HEK293 (cell line): ENCODE measurements at regions not wholly inside any gene's neighbourhood (a gene's known extent, or its start where the extent isn't known, plus 50 kb on each side); places are given as distances from the start of the nearest gene placed in this dataset.

Experiments used
- CTCF ChIA-PET: fragments of 350-600 bp; formaldehyde crosslinking; extraction: SDS; loops from one replicate; lab custom pipeline; 2021; ENCODE audit warnings: antibody characterized with exemption; lab: Yijun Ruan, JAX
- POLR2A ChIA-PET: fragments of 300-600 bp; formaldehyde crosslinking; extraction: SDS; loops from one replicate; lab custom pipeline; 2020; ENCODE audit warnings: antibody characterized with exemption, inconsistent platforms; lab: Yijun Ruan, JAX
- H3K27ac ChIP-seq: fragments of 200-500 bp; sonication (Bioruptor generic); 2 replicates; pipeline ENCODE4 v1.5.1; 2014; ENCODE audit warnings: low read depth, low read length, control low read depth, inconsistent platforms; ENCODE audit errors: extremely low read depth
- H3K36me3 ChIP-seq, 2 experiments: fragments of 200-500 bp in 1 of 2; sonication (Bioruptor generic) in 1 of 2; 1 replicate in 1 of 2; 2 replicates in 1 of 2; pipeline ENCODE4 v1.5.1; 2014 to 2017; ENCODE audit warnings: inconsistent platforms in 2 of 2, low read length in 2 of 2; ENCODE audit not compliant: control insufficient read depth in 2 of 2, insufficient read depth in 1 of 2
- H3K4me1 ChIP-seq: fragments of 200-500 bp; sonication (Bioruptor generic); 2 replicates; pipeline ENCODE4 v1.5.1; 2014; ENCODE audit warnings: mild to moderate bottlenecking, low read length, inconsistent platforms; ENCODE audit not compliant: control insufficient read depth, insufficient read depth
- H3K4me3 ChIP-seq: 2 replicates; pipeline ENCODE4 v1.5.1; 2011; ENCODE audit warnings: low read depth, mild to moderate bottlenecking, control low read depth, low read length, moderate library complexity
- H3K9me3 ChIP-seq: fragments of 200-500 bp; sonication (Bioruptor generic); 2 replicates; pipeline ENCODE4 v1.5.1; 2014; ENCODE audit warnings: low read depth, low read length, inconsistent platforms; ENCODE audit not compliant: control insufficient read depth, insufficient read depth
- GFI1B ChIP-seq: fragments of 450-650 bp; formaldehyde crosslinking; IDR thresholded peaks from 2 replicates; pipeline ENCODE4 v1.5.1; 2016; ENCODE audit warnings: missing biosample characterization, missing genetic modification characterization
- HOXD13 ChIP-seq: sonication (generic); formaldehyde crosslinking; IDR thresholded peaks from 2 replicates; pipeline ENCODE4 v1.8.0; 2022; ENCODE audit warnings: missing genetic modification reagents, borderline replicate concordance
- KLF7 ChIP-seq: fragments of 450-650 bp; formaldehyde crosslinking; IDR thresholded peaks from 2 replicates; pipeline ENCODE4 v1.5.1; 2016; ENCODE audit warnings: missing biosample characterization, missing genetic modification characterization, borderline replicate concordance
- KLF9 ChIP-seq: fragments of 450-650 bp; formaldehyde crosslinking; IDR thresholded peaks from 2 replicates; pipeline ENCODE4 v1.5.1; 2016; ENCODE audit warnings: missing biosample characterization, missing genetic modification characterization, low read depth
- MZF1 ChIP-seq: fragments of 450-650 bp; formaldehyde crosslinking; IDR thresholded peaks from 2 replicates; pipeline ENCODE4 v1.5.1; 2017; ENCODE audit warnings: missing biosample characterization, missing genetic modification characterization, borderline replicate concordance
- SP3 ChIP-seq: fragments of 450-650 bp; formaldehyde crosslinking; IDR thresholded peaks from 2 replicates; pipeline ENCODE4 v1.5.1; 2016; ENCODE audit warnings: missing biosample characterization, missing genetic modification characterization
- WT1 ChIP-seq: fragments of 450-650 bp; formaldehyde crosslinking; IDR thresholded peaks from 2 replicates; pipeline ENCODE4 v1.5.1; 2016; ENCODE audit warnings: missing biosample characterization, missing genetic modification characterization
- YY1 ChIP-seq: fragments of 450-650 bp; formaldehyde crosslinking; IDR thresholded peaks from 2 replicates; pipeline ENCODE4 v1.5.1; 2018; ENCODE audit warnings: missing biosample characterization, missing genetic modification characterization
- ZBTB17 ChIP-seq: fragments of 450-650 bp; formaldehyde crosslinking; IDR thresholded peaks from 2 replicates; pipeline ENCODE4 v1.5.1; 2016; ENCODE audit warnings: missing biosample characterization, missing genetic modification characterization
- ZBTB8A ChIP-seq: fragments of 450-650 bp; formaldehyde crosslinking; IDR thresholded peaks from 2 replicates; pipeline ENCODE4 v1.5.1; 2016; ENCODE audit warnings: missing biosample characterization, missing genetic modification characterization
- ZFP41 ChIP-seq: fragments of 450-650 bp; formaldehyde crosslinking; IDR thresholded peaks from 2 replicates; pipeline ENCODE4 v1.5.1; 2016; ENCODE audit warnings: missing biosample characterization, missing genetic modification characterization, borderline replicate concordance
- ZNF140 ChIP-seq: fragments of 450-650 bp; formaldehyde crosslinking; IDR thresholded peaks from 2 replicates; pipeline ENCODE4 v1.5.1; 2016; ENCODE audit warnings: missing biosample characterization, missing genetic modification characterization
- ZNF280C ChIP-seq: fragments of 450-650 bp; formaldehyde crosslinking; IDR thresholded peaks from 2 replicates; pipeline ENCODE4 v1.5.1; 2016; ENCODE audit warnings: missing biosample characterization, missing genetic modification characterization
- ZNF354C ChIP-seq: fragments of 450-650 bp; formaldehyde crosslinking; IDR thresholded peaks from 2 replicates; pipeline ENCODE4 v1.5.1; 2016; ENCODE audit warnings: missing biosample characterization, missing genetic modification characterization, low read depth, borderline replicate concordance
- ZNF426 ChIP-seq: fragments of 450-650 bp; formaldehyde crosslinking; IDR thresholded peaks from 2 replicates; pipeline ENCODE4 v1.5.1; 2017; ENCODE audit warnings: missing biosample characterization, missing genetic modification characterization, mild to moderate bottlenecking, inconsistent platforms, moderate library complexity
- ZNF48 ChIP-seq: fragments of 450-650 bp; formaldehyde crosslinking; IDR thresholded peaks from 2 replicates; pipeline ENCODE4 v1.5.1; 2016; ENCODE audit warnings: missing biosample characterization, missing genetic modification characterization
- ZNF514 ChIP-seq: fragments of 450-650 bp; formaldehyde crosslinking; IDR thresholded peaks from 2 replicates; pipeline ENCODE4 v1.5.1; 2016; ENCODE audit warnings: missing biosample characterization, missing genetic modification characterization
- ZNF585B ChIP-seq: fragments of 450-650 bp; formaldehyde crosslinking; IDR thresholded peaks from 2 replicates; pipeline ENCODE4 v1.5.1; 2016; ENCODE audit warnings: missing biosample characterization, missing genetic modification characterization
- ZNF596 ChIP-seq: fragments of 450-650 bp; IDR thresholded peaks from 2 replicates; pipeline ENCODE4 v1.5.0; 2018; ENCODE audit warnings: missing biosample characterization, mild to moderate bottlenecking, missing genetic modification characterization, moderate library complexity
- ZNF600 ChIP-seq: fragments of 450-650 bp; formaldehyde crosslinking; IDR thresholded peaks from 2 replicates; pipeline ENCODE4 v1.5.1; 2016; ENCODE audit warnings: missing biosample characterization, missing genetic modification characterization
- ZNF621 ChIP-seq: fragments of 450-650 bp; formaldehyde crosslinking; IDR thresholded peaks from 2 replicates; pipeline ENCODE4 v1.5.1; 2017; ENCODE audit warnings: missing biosample characterization, missing genetic modification characterization
- ZNF624 ChIP-seq: fragments of 450-650 bp; formaldehyde crosslinking; IDR thresholded peaks from 2 replicates; pipeline ENCODE4 v1.5.1; 2017; ENCODE audit warnings: missing biosample characterization, missing genetic modification characterization
- ZNF677 ChIP-seq: fragments of 450-650 bp; IDR thresholded peaks from 2 replicates; pipeline ENCODE4 v1.5.0; 2018; ENCODE audit warnings: missing biosample characterization, mild to moderate bottlenecking, missing genetic modification characterization, moderate library complexity
- ZNF692 ChIP-seq: fragments of 450-650 bp; formaldehyde crosslinking; IDR thresholded peaks from 2 replicates; pipeline ENCODE4 v1.5.1; 2016; ENCODE audit warnings: missing biosample characterization, missing genetic modification characterization
- ZXDB ChIP-seq: fragments of 450-650 bp; formaldehyde crosslinking; IDR thresholded peaks from 2 replicates; pipeline ENCODE4 v1.5.1; 2016; ENCODE audit warnings: missing biosample characterization, missing genetic modification characterization

- CTCF ChIA-PET: no interaction called here
- Histone ChIP-seq H3K27ac (no peak overlapping the region), H3K36me3 (no peaks in the 10 kb centered on the region), H3K4me3 (no peak overlapping the region), H3K9me3 (no peaks in the 10 kb centered on the region), H3K4me1 (no peaks in the 10 kb centered on the region)
- POLR2A ChIA-PET: no interaction called here
- no peak for TF ChIP-seq MZF1
- no peak for TF ChIP-seq ZBTB17 (tag by site-specific recombination)
- no peak for TF ChIP-seq ZNF48 (tag by site-specific recombination)
- no peak for TF ChIP-seq ZXDB (tag by site-specific recombination)
- TF ChIP-seq ZNF354C (tag by site-specific recombination): no peak
- TF ChIP-seq ZBTB8A (tag by site-specific recombination): no peak
- TF ChIP-seq ZNF426: no peak
Measured at GRCh38 chr1:194684636-194685035, 1498.2 kb upstream of the B3GALT2 start.

- Histone ChIP-seq H3K9me3 (no peaks in the 10 kb centered on the region), H3K27ac (no peak overlapping the region), H3K4me1 (no peaks in the 10 kb centered on the region), H3K4me3 (no peak overlapping the region), H3K36me3 (no peaks in the 10 kb centered on the region)
- CTCF ChIA-PET: no interaction called here
- TF ChIP-seq ZNF600 (tag by site-specific recombination) (no peak), ZNF585B (tag by site-specific recombination) (no peak), ZFP41 (tag by site-specific recombination) (no peak), YY1 (tag by site-specific recombination) (no peak), GFI1B (tag by site-specific recombination) (no peak), ZNF677 (tag by site-specific recombination) (no peak), KLF7 (tag by site-specific recombination) (no peak), ZNF621 (tag by site-specific recombination) (no peak), WT1 (tag by site-specific recombination) (no peak), ZNF140 (tag by site-specific recombination) (no peak), ZNF624 (no peak)
- POLR2A ChIA-PET: no interaction called here
Measured at GRCh38 chr1:194658090-194658439, 1471.7 kb upstream of the B3GALT2 start.

GRCh38 chr1:194654956-194655355, 1468.5 kb upstream of the B3GALT2 start:
- TF ChIP-seq ZNF692 (tag by site-specific recombination) (no peak), ZNF514 (tag by site-specific recombination) (no peak)
- POLR2A ChIA-PET: no interaction called here
- no peaks in the 10 kb centered on the region for H3K36me3 ChIP-seq
- H3K4me1 ChIP-seq: no peaks in the 10 kb centered on the region
- no peak overlapping the region for H3K27ac ChIP-seq
- CTCF ChIA-PET: no interaction called here
- no peak overlapping the region for H3K4me3 ChIP-seq
- H3K9me3 ChIP-seq: no peaks in the 10 kb centered on the region

GRCh38 chr1:194653385-194653784, 1467.0 kb upstream of the B3GALT2 start:
- no peak for TF ChIP-seq ZNF596 (tag by site-specific recombination)
- TF ChIP-seq SP3 (tag by site-specific recombination): no peak
- no peak for TF ChIP-seq KLF9 (tag by site-specific recombination)
- TF ChIP-seq ZNF280C (tag by site-specific recombination): no peak
- no peak for TF ChIP-seq HOXD13
- CTCF ChIA-PET: interaction anchor here (0.6 kb wide), 1 partner anchor 166 kb away, joined by 6 read pairs; no protein-coding TSS in a partner anchor
- POLR2A ChIA-PET: no interaction called here
- Histone ChIP-seq H3K27ac (no peak overlapping the region), H3K36me3 (no peaks in the 10 kb centered on the region), H3K4me1 (no peaks in the 10 kb centered on the region), H3K9me3 (no peaks in the 10 kb centered on the region), H3K4me3 (no peak overlapping the region)
